ENCODE measurements at regions not wholly inside any gene's neighbourhood (a gene's known extent, or its start where the extent isn't known, plus 50 kb on each side); places are given as distances from the start of the nearest gene placed in this dataset.
"Not testable (repeated sequence)": the region's sequence is repeated elsewhere in the genome, so short reads cannot be mapped to it uniquely, and the experiment has no call there.

- no peak for DNase-seq (ENCODE audit: low read depth in 2 of 3, low spot score in 2 of 3)
Observed at GRCh38 chr5:152456815-152457443, 51.9 kb upstream of the NMUR2 start.

- peak in 1 of 3 donors; percentile 3 for DNase-seq (ENCODE audit: low read depth in 2 of 3, low spot score in 2 of 3)
Observed at GRCh38 chr5:152462021-152462721, 57.1 kb upstream of the NMUR2 start.

GRCh38 chr5:152464048-152464447, 59.0 kb upstream of the NMUR2 start:
- DNase-seq (ENCODE audit: low read depth in 2 of 3, low spot score in 2 of 3) = no peak

- DNase-seq (ENCODE audit: low read depth in 2 of 3, low spot score in 2 of 3) = no peak
Observed at GRCh38 chr5:152465140-152465539, 60.1 kb upstream of the NMUR2 start.

GRCh38 chr5:152466085-152466745, 61.1 kb upstream of the NMUR2 start:
- DNase-seq (ENCODE audit: low read depth in 2 of 3, low spot score in 2 of 3) = no peak

- no peak for DNase-seq (ENCODE audit: low read depth in 2 of 3, low spot score in 2 of 3)
Observed at GRCh38 chr5:152470167-152470566, 65.1 kb upstream of the NMUR2 start.

- no peak for DNase-seq (ENCODE audit: low read depth in 2 of 3, low spot score in 2 of 3)
Observed at GRCh38 chr5:152472083-152472482, 67.0 kb upstream of the NMUR2 start.

- no peak for DNase-seq (ENCODE audit: low read depth in 2 of 3, low spot score in 2 of 3)
Observed at GRCh38 chr5:152474961-152475360, 69.9 kb upstream of the NMUR2 start.

GRCh38 chr5:152477536-152477935, 72.5 kb upstream of the NMUR2 start:
- no peak for DNase-seq (ENCODE audit: low read depth in 2 of 3, low spot score in 2 of 3)

GRCh38 chr5:152479866-152480265, 74.8 kb upstream of the NMUR2 start:
- not testable (repeated sequence) for DNase-seq (ENCODE audit: low read depth in 2 of 3, low spot score in 2 of 3)

GRCh38 chr5:152480677-152481076, 75.6 kb upstream of the NMUR2 start:
- not testable (repeated sequence) for DNase-seq (ENCODE audit: low read depth in 2 of 3, low spot score in 2 of 3)

GRCh38 chr5:152487130-152487529, 82.1 kb upstream of the NMUR2 start:
- no peak for DNase-seq (ENCODE audit: low read depth in 2 of 3, low spot score in 2 of 3)

- DNase-seq (ENCODE audit: low read depth in 2 of 3, low spot score in 2 of 3) = no peak
Observed at GRCh38 chr5:152488869-152489268, 83.8 kb upstream of the NMUR2 start.

GRCh38 chr5:152499814-152500535, 94.9 kb upstream of the NMUR2 start:
- no peak for DNase-seq (ENCODE audit: low read depth in 2 of 3, low spot score in 2 of 3)

GRCh38 chr5:152501294-152501693, 96.2 kb upstream of the NMUR2 start:
- DNase-seq (ENCODE audit: low read depth in 2 of 3, low spot score in 2 of 3) = no peak

- DNase-seq (ENCODE audit: low read depth in 2 of 3, low spot score in 2 of 3) = no peak
Observed at GRCh38 chr5:152503206-152503605, 98.1 kb upstream of the NMUR2 start.

GRCh38 chr5:152505442-152506042, 100.5 kb upstream of the NMUR2 start:
- DNase-seq (ENCODE audit: low read depth in 2 of 3, low spot score in 2 of 3) = peak in 2 of 3 donors; percentile 31 to 58

GRCh38 chr5:152511120-152511519, 106.0 kb upstream of the NMUR2 start:
- DNase-seq (ENCODE audit: low read depth in 2 of 3, low spot score in 2 of 3) = no peak

GRCh38 chr5:152511531-152512132, 106.6 kb upstream of the NMUR2 start:
- no peak for DNase-seq (ENCODE audit: low read depth in 2 of 3, low spot score in 2 of 3)

- DNase-seq (ENCODE audit: low read depth in 2 of 3, low spot score in 2 of 3) = peak in 1 of 3 donors; percentile 27
Observed at GRCh38 chr5:152514827-152515397, 109.8 kb upstream of the NMUR2 start.
